ENCODE measurements at regions not wholly inside any gene's neighbourhood (a gene's known extent, or its start where the extent isn't known, plus 50 kb on each side); places are given as distances from the start of the nearest gene placed in this dataset.

DNA sequence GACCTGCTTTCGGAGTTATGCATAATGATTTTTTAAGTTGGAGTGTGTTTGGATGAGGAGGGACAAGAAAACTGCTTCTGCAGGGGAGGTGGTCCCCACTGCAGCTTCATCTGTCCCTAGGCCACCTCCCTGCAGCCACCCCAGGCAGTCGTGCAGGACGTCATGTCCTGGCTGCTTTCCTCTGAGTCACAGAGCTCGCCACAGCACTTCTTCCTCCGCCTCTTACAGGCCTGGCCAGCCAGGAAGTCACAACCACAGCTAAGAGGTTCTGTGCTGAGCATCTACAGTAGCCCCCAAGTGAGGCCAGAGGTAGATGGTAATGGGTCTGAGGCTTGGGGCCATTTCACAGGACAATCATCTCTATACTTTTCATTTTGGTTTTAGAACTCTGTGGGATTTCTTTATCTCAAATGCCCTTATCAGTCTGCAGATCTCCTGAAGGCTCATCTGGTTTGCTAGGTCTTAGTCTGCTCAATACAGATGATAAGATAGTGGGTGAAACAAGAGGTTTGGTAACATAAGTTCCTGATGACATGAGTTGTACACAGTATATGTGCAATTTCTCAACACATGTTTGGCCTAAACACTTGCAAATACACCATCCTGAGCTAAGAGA lies 106.4 kb downstream of the ARF6 start:
- DNase-seq (ENCODE audit: low read depth, low spot score) = no peak

DNA sequence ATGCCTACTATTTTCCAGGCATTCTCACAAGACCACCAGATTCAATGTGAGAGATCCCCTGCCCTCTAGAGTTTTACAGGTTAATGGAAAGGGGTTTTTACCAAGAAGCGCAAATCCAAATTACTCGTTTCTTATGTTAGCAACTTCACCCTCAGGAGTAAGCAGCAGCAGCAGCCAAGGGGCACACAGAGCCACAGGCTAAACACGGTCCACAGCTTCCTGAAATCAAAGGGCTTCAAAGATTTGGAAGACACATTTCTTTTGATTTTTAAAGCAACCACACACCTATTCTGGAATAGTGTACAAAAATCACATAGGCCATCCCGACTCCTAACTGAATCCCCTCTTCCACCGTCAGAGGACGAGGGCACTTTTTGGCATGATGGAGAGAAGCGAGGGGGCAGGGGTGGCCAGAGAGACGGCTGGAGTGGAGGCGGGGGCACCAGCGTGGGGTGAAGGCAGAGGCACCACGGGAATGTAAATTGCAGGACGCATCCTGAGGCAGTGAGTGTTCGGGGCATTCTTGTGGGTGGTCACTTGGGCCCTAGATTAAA lies 107.0 kb downstream of the ARF6 start:
- DNase-seq (ENCODE audit: low read depth, low spot score) = no peak

- DNase-seq (ENCODE audit: low read depth, low spot score) = peak; percentile 42
These were observed 107.7 kb downstream of the ARF6 start for GRCh38 chr14:50000380-50001150.

DNA sequence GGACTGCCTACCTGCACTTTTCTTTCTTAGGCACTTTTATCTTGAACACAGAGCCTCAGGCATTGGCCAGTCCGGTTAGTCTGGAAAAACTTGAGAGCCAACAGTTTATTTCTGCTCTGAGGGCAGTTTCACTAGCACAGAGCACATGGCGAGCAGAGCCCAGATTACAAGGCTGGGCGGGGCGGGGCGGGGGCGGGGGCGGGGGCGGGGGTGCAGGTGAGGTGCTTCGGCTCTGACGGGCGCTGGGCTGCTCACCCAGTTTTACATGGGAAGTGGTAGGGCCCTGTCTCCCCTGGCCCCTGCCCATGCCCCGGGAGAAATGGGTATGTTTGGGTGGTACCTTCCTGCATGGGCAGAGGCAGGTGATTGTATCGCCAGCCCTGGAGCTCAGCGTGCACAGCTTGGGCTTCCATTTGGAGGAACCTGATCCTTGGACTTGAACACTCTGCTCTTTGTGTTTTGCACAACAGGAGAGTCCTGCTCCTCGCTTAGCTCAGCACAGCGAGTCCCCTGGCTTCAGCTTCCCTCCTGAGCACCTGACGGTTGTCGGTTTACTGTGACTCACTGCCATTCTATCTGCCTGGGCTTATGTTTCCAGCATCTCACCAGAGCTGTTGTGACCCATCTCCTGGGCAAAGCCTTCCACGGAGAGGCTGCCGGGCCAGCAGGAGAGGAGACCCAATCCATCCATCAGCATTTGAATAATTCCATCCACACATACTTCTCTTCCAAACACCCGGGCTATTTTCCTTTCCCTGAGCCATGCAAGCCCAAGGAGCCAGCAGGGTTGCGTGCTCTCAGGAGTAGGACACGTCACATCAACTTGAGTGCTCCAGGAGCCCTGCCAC lies 108.5 kb downstream of the ARF6 start:
- peak; percentile 42 for DNase-seq (ENCODE audit: low read depth, low spot score)

DNA sequence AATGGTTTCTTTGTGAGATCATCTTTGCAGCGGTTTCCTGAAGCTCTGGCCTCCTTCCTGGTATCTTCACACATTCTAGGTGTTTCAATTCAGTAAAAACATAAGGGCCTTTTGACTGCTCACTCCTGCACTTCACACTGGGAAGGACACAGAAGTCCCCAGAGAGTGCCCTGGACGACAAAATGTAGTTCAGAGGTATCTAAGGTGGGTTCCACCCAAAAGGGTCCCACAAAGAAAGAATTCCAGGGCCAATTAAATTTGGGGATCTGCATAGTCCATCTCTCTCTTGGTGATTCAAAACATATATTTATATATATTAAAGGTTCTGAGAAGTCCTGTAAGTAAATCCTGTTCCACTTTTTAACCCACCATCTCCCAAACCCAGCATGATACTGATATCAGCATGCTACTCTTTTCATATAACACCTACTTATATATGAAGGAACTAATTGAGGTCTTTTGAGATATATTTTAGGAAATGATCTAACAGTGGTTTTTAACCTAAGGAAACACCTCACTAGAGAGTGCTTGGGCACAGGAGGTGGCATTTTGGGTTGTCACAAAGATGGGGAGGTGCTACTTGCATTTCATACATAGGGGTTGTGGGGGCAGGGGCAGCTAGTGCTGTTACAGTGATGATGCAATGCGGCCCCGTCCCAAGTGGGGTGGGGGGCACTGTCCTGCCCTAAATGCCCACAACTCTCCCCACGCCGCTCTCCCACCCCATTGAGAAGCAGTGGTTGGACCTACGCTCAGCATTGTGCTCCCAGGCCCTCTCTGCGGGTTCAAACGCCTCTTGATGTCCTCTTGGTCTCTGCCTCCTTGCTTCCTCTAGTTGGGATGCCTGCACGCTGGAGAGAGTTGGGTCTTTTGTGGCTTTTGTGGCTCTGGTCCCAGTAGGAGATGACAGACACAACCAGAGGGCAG lies 109.4 kb downstream of the ARF6 start:
- no peak for DNase-seq (ENCODE audit: low read depth, low spot score)

DNA sequence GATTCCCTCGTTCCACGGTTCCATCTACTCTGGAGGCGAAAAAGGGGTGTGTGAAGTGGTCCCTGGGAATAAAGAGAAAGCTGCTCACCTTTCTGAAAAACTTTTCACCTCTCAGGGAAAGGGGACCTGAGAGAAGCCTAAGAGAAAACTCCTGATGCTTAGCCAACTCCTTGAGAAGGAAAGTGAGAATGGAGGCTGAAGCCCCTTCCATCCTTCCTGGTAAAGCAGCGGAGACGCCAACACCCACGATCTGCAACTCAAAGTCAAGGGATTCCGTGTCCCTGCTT lies 110.0 kb downstream of the ARF6 start:
- no peak for DNase-seq (ENCODE audit: low read depth, low spot score)

GRCh38 chr14:50003213-50004021 lies 110.5 kb downstream of the ARF6 start:
- DNase-seq (ENCODE audit: low read depth, low spot score) = no peak

GRCh38 chr14:50006141-50006540 lies 110.2 kb downstream of the VCPKMT start:
- DNase-seq (ENCODE audit: low read depth, low spot score) = no peak

- DNase-seq (ENCODE audit: low read depth, low spot score) = no peak
These were observed 109.1 kb downstream of the VCPKMT start for GRCh38 chr14:50007123-50007903.

DNA sequence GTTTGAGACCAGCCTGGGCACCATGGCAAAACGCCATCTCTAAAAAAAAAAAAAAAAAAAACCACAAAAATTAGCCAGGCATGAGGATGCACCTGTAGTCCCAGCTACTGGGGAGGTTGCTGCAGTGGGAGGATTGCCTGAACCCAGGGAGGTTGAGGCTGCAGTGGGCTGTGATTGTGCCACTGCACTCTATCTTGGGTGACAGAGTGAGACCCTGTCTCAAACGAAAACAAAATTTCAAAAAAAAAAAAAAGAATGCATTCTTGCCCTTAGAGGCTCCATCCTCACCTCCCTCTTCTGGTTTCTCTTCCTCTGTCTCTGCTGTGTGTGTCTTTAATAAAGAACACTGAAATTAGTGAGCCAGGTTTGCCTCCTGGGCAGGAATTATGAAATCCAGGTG lies 107.8 kb downstream of the VCPKMT start:
- no peak for DNase-seq (ENCODE audit: low read depth, low spot score)

DNA sequence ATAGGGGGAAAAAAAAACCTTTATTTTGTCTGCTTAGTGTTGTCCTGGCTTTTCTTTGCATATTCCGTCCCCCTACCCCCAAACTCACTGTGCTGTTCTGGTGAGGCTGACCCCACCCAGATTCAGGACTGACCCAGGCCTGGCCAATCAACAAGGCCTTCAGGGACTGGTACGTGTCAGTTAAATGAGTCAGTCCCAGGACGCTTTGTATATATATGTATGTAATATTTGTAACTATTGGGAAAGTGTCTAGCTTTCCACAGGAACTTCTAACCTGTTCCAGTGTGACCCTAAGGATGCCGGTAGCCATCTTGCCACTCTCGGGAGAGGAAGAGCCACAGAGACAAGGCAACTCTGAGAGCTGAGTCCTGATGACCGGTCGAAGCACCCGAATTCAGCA lies 107.4 kb downstream of the VCPKMT start:
- no peak for DNase-seq (ENCODE audit: low read depth, low spot score)

- DNase-seq (ENCODE audit: low read depth, low spot score) = no peak
These were observed 105.6 kb downstream of the VCPKMT start for GRCh38 chr14:50010752-50011151.

DNA sequence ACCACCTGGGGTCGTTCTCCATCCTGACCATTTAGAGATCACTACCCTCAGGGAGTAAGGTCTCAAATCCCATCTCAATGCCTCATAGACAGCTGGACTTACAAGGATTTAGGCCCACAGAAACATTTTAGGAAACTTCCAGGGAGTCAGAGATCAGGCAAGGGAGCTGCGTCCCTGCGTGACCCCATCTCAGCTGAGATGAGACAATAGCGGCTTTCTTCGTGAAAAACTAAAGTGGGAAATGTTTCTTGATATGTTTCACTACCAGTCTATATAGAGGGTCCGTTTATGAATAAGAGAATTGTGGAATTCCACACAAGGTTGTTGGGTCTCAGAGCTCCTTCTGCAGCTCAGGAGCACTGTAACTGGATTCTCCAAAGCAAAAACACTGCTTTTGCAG lies 105.1 kb downstream of the VCPKMT start:
- DNase-seq (ENCODE audit: low read depth, low spot score) = no peak

DNA sequence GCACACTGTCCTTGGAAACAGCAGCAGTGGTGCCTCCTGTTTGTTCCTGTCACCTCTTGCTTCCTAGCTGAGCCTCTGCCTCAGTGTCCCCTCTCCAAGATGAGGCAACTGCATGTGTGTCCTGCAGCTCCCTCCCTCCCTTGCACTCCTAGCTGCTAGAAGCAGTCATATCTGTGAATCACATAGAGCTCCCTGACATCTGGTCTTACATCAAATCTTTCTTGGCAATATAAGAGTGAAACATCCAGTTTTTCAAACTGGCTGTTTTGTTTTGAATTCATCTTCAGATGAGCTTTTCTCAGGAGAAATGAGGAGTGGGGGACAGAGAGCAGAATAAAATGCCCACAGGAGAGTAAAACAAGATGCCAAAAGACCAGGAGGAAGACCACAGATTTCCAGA lies 103.7 kb downstream of the VCPKMT start:
- no peak for DNase-seq (ENCODE audit: low read depth, low spot score)

- DNase-seq (ENCODE audit: low read depth, low spot score) = no peak
These were observed 103.0 kb downstream of the VCPKMT start for GRCh38 chr14:50013198-50013918.

- no peak for DNase-seq (ENCODE audit: low read depth, low spot score)
These were observed 102.4 kb downstream of the VCPKMT start for GRCh38 chr14:50013934-50014333.

DNA sequence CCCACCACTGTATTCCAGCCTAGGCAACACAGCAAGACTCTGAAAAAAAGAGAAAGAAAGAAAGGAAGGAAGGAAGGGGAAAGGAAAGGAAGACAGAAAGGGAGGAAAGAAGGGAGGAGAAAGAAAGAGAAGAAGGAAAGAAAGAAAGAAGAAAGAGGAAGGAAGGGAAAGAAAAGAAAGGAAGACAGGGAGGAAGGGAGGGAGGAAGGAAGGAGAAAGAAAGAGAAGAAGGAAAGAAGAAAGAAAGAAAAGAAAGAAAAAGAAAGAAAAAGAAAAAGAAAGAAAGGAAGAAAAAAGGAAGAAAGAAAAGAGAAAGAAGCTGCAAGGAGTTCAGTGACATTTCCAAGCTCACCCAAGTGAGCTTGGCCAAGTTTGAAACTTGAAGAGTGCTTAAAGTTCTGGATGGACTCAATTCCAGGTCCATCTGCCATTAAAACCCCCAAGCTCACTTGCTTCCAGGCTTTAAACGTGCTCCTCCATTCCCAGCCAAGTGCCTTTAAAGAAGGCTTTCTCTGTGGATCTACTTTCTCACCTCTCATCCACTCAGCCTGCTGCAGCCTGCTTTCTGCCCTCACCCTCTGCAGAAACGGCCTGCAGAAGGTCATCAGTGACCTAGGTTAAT lies 101.5 kb downstream of the VCPKMT start:
- no peak for DNase-seq (ENCODE audit: low read depth, low spot score)

- no peak for DNase-seq (ENCODE audit: low read depth, low spot score)
These were observed 100.7 kb downstream of the VCPKMT start for GRCh38 chr14:50015716-50016115.
